ENCODE measurements at regions not wholly inside any gene's neighbourhood (a gene's known extent, or its start where the extent isn't known, plus 50 kb on each side); places are given as distances from the start of the nearest gene placed in this dataset.
"Not testable (repeated sequence)": the region's sequence is repeated elsewhere in the genome, so short reads cannot be mapped to it uniquely, and the experiment has no call there.

GRCh38 chr2:107747964-107748583 is 78.6 kb upstream of the RGPD4 start:
- Histone ChIP-seq H3K27me3 (replicated peaks) (no peaks in the 10 kb centered on the region), H3K36me3 (replicated peaks) (no peaks in the 10 kb centered on the region), H3K27ac (no peak overlapping the region), H3K4me3 (ENCODE audit: low read depth, low read length) (no peak overlapping the region)
- TF ChIP-seq CTCF (IDR thresholded peaks at IDR 0.05; ENCODE audit: low read depth, low read length, missing control alignments) = no peak
- in situ Hi-C loops (cut with HindIII; ENCODE audit: low pct_ligation_motif_present, low sequenced_read_pairs) = no loop called here
- no peak for DNase-seq

GRCh38 chr2:107751936-107752335 is 74.8 kb upstream of the RGPD4 start:
- in situ Hi-C loops (cut with HindIII; ENCODE audit: low pct_ligation_motif_present, low sequenced_read_pairs) = no loop called here
- Histone ChIP-seq H3K27ac (no peak overlapping the region), H3K36me3 (replicated peaks) (no peaks in the 10 kb centered on the region), H3K27me3 (replicated peaks) (no peaks in the 10 kb centered on the region), H3K4me3 (ENCODE audit: low read depth, low read length) (no peak overlapping the region)
- no peak for DNase-seq
- no peak for TF ChIP-seq CTCF (IDR thresholded peaks at IDR 0.05; ENCODE audit: low read depth, low read length, missing control alignments)

DNA sequence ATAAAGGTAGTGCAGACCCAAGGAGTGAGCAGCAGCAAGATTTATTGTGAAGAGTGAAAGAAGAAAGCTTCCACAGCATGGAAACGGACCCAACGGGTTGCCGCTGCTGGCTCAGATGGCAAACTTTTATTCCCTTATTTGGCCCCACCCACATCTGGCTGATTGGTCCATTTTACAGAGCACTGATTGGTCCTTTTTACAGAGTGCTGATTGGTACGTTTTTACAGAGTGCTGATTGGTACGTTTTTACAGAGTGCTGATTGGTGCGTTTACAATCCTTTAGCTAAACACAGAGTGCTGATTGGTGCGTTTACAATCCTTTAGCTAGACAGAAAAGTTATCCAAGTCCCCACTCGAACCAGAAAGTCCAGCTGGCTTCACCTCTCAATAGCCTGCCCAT is 72.9 kb upstream of the RGPD4 start:
- DNase-seq; H3K27me3 ChIP-seq (replicated peaks); H3K27ac ChIP-seq; H3K4me3 ChIP-seq (ENCODE audit: low read depth, low read length); H3K36me3 ChIP-seq (replicated peaks); in situ Hi-C loops (cut with HindIII; ENCODE audit: low pct_ligation_motif_present, low sequenced_read_pairs): not testable (repeated sequence)

- Histone ChIP-seq H3K4me3 (ENCODE audit: low read depth, low read length) (no peak overlapping the region), H3K36me3 (replicated peaks) (no peaks in the 10 kb centered on the region), H3K27me3 (replicated peaks) (no peaks in the 10 kb centered on the region), H3K27ac (no peak overlapping the region)
- no peak for DNase-seq
- in situ Hi-C loops (cut with HindIII; ENCODE audit: low pct_ligation_motif_present, low sequenced_read_pairs) = no loop called here
- no peak for TF ChIP-seq CTCF (IDR thresholded peaks at IDR 0.05; ENCODE audit: low read depth, low read length, missing control alignments)
These were observed 69.5 kb upstream of the RGPD4 start for GRCh38 chr2:107757223-107757622.

- DNase-seq = no peak
- in situ Hi-C loops (cut with HindIII; ENCODE audit: low pct_ligation_motif_present, low sequenced_read_pairs) = no loop called here
- Histone ChIP-seq H3K4me3 (ENCODE audit: low read depth, low read length) (no peak overlapping the region), H3K27ac (no peak overlapping the region), H3K27me3 (replicated peaks) (no peaks in the 10 kb centered on the region), H3K36me3 (replicated peaks) (no peaks in the 10 kb centered on the region)
- TF ChIP-seq CTCF (IDR thresholded peaks at IDR 0.05; ENCODE audit: low read depth, low read length, missing control alignments) = no peak
These were observed 65.9 kb upstream of the RGPD4 start for GRCh38 chr2:107760620-107761364.

GRCh38 chr2:107772353-107772752 is 54.3 kb upstream of the RGPD4 start:
- TF ChIP-seq CTCF (IDR thresholded peaks at IDR 0.05; ENCODE audit: low read depth, low read length, missing control alignments) = no peak
- H3K27me3 ChIP-seq (replicated peaks) = no peaks in the 10 kb centered on the region

More at GRCh38 chr2:107772353-107772752, 54.3 kb upstream of the RGPD4 start:
- Histone ChIP-seq H3K4me3 (ENCODE audit: low read depth, low read length) (no peak overlapping the region), H3K36me3 (replicated peaks) (no peaks in the 10 kb centered on the region), H3K27ac (no peak overlapping the region)
- no peak for DNase-seq
- in situ Hi-C loops (cut with HindIII; ENCODE audit: low pct_ligation_motif_present, low sequenced_read_pairs) = no loop called here

Measured in brain microvascular endothelial cell (primary cell).